Immature natural killer cell (primary cell): ENCODE measurements at regions not wholly inside any gene's neighbourhood (a gene's known extent, or its start where the extent isn't known, plus 50 kb on each side); places are given as distances from the start of the nearest gene placed in this dataset.

Experiments used
- DNase-seq, 3 donors: peaks; one replicate each; pipeline ENCODE4 v3.0.0; 2022; ENCODE audit warnings: mixed read lengths in 1 of 3
- H3K27ac Mint-ChIP-seq, 6 donors: one replicate each; pipeline ENCODE4 v1.8.0; 2020; ENCODE audit warnings: mixed read lengths in 6 of 6, mild to moderate bottlenecking in 5 of 6, inconsistent platforms in 4 of 6, moderate library complexity in 3 of 6
- H3K27me3 Mint-ChIP-seq, 3 donors: one replicate each; pipeline ENCODE4 v1.8.0; 2020 to 2021; ENCODE audit warnings: low read depth in 3 of 3, mild to moderate bottlenecking in 3 of 3, mixed read lengths in 3 of 3, moderate library complexity in 3 of 3, inconsistent platforms in 1 of 3
- H3K36me3 Mint-ChIP-seq, 3 donors: one replicate each; pipeline ENCODE4 v1.8.0; 2020; ENCODE audit warnings: mixed read lengths in 3 of 3, inconsistent platforms in 2 of 3, mild to moderate bottlenecking in 2 of 3
- H3K4me1 Mint-ChIP-seq, 2 donors: one replicate each; pipeline ENCODE4 v1.8.0; 2020; ENCODE audit warnings: inconsistent platforms in 2 of 2, mild to moderate bottlenecking in 2 of 2, mixed read lengths in 2 of 2, moderate library complexity in 1 of 2
- H3K4me3 Mint-ChIP-seq, 5 donors: one replicate each; pipeline ENCODE4 v1.8.0; 2020; ENCODE audit warnings: mild to moderate bottlenecking in 5 of 5, mixed read lengths in 5 of 5, inconsistent platforms in 3 of 5, moderate library complexity in 3 of 5
- H3K9me3 Mint-ChIP-seq, 6 donors: one replicate each; pipeline ENCODE4 v1.8.0; 2020; ENCODE audit warnings: mild to moderate bottlenecking in 6 of 6, mixed read lengths in 6 of 6, inconsistent platforms in 4 of 6, moderate library complexity in 3 of 6

GRCh38 chr7:32275216-32276009, 205.2 kb upstream of the PDE1C start:
- H3K9me3 Mint-ChIP-seq: peaks cover 0 to 1% (median 0%) of the 10 kb centered on the region in 6 donors
- H3K36me3 Mint-ChIP-seq: no peaks in the 10 kb centered on the region
- H3K27me3 Mint-ChIP-seq: peaks cover 2 to 4% (median 2%) of the 10 kb centered on the region in 3 donors
- no peak overlapping the region for H3K27ac Mint-ChIP-seq
- no peaks in the 10 kb centered on the region for H3K4me1 Mint-ChIP-seq
- no peak for DNase-seq
- no peak overlapping the region for H3K4me3 Mint-ChIP-seq

GRCh38 chr7:32273297-32273696, 203.1 kb upstream of the PDE1C start:
- DNase-seq: no peak
- Mint-ChIP-seq H3K27me3 (peaks cover 2 to 4% (median 2%) of the 10 kb centered on the region in 3 donors), H3K27ac (no peak overlapping the region), H3K4me3 (no peak overlapping the region), H3K9me3 (peaks cover 0 to 1% (median 0%) of the 10 kb centered on the region in 6 donors), H3K4me1 (no peaks in the 10 kb centered on the region), H3K36me3 (no peaks in the 10 kb centered on the region)

- Mint-ChIP-seq H3K27me3 (peaks cover 0 to 3% (median 3%) of the 10 kb centered on the region in 3 donors), H3K9me3 (no peaks in the 10 kb centered on the region), H3K36me3 (no peaks in the 10 kb centered on the region), H3K27ac (no peak overlapping the region), H3K4me1 (no peaks in the 10 kb centered on the region), H3K4me3 (no peak overlapping the region)
- DNase-seq: no peak
These were observed 196.8 kb upstream of the PDE1C start for GRCh38 chr7:32266932-32267475.

- Mint-ChIP-seq H3K4me3 (no peak overlapping the region), H3K9me3 (no peaks in the 10 kb centered on the region), H3K4me1 (no peaks in the 10 kb centered on the region), H3K27me3 (peaks cover 0 to 5% (median 3%) of the 10 kb centered on the region in 3 donors), H3K36me3 (no peaks in the 10 kb centered on the region), H3K27ac (no peak overlapping the region)
- DNase-seq: no peak
These were observed 194.6 kb upstream of the PDE1C start for GRCh38 chr7:32264702-32265284.

GRCh38 chr7:32263611-32264010, 193.4 kb upstream of the PDE1C start:
- no peak overlapping the region for H3K4me3 Mint-ChIP-seq
- H3K27ac Mint-ChIP-seq: no peak overlapping the region
- peaks cover 0 to 7% (median 3%) of the 10 kb centered on the region in 3 donors for H3K27me3 Mint-ChIP-seq
- no peak for DNase-seq
- no peaks in the 10 kb centered on the region for H3K36me3 Mint-ChIP-seq
- no peaks in the 10 kb centered on the region for H3K9me3 Mint-ChIP-seq
- H3K4me1 Mint-ChIP-seq: no peaks in the 10 kb centered on the region

GRCh38 chr7:32262315-32262714, 192.1 kb upstream of the PDE1C start:
- no peaks in the 10 kb centered on the region for H3K4me1 Mint-ChIP-seq

GRCh38 chr7:32259931-32260596, 189.9 kb upstream of the PDE1C start:
- peaks cover 0 to 7% (median 0%) of the 10 kb centered on the region in 3 donors for H3K27me3 Mint-ChIP-seq
- no peak overlapping the region for H3K4me3 Mint-ChIP-seq
- no peak for DNase-seq
- peaks cover 0 to 2% (median 0%) of the 10 kb centered on the region in 6 donors for H3K9me3 Mint-ChIP-seq
- no peak overlapping the region for H3K27ac Mint-ChIP-seq
- no peaks in the 10 kb centered on the region for H3K36me3 Mint-ChIP-seq
- no peaks in the 10 kb centered on the region for H3K4me1 Mint-ChIP-seq

More at GRCh38 chr7:32262315-32262714, 192.1 kb upstream of the PDE1C start:
- Mint-ChIP-seq H3K4me3 (no peak overlapping the region), H3K9me3 (no peaks in the 10 kb centered on the region), H3K36me3 (no peaks in the 10 kb centered on the region), H3K27ac (no peak overlapping the region), H3K27me3 (peaks cover 0 to 7% (median 3%) of the 10 kb centered on the region in 3 donors)
- no peak for DNase-seq

- DNase-seq: no peak
- no peaks in the 10 kb centered on the region for H3K4me1 Mint-ChIP-seq
- no peak overlapping the region for H3K27ac Mint-ChIP-seq
- H3K36me3 Mint-ChIP-seq: no peaks in the 10 kb centered on the region
- H3K4me3 Mint-ChIP-seq: no peak overlapping the region
- peaks cover 0 to 2% (median 0%) of the 10 kb centered on the region in 6 donors for H3K9me3 Mint-ChIP-seq
- peaks cover 0 to 6% (median 0%) of the 10 kb centered on the region in 3 donors for H3K27me3 Mint-ChIP-seq
These were observed 188.1 kb upstream of the PDE1C start for GRCh38 chr7:32258265-32258664.

GRCh38 chr7:32257621-32258020, 187.4 kb upstream of the PDE1C start:
- no peaks in the 10 kb centered on the region for H3K4me1 Mint-ChIP-seq
- H3K36me3 Mint-ChIP-seq: no peaks in the 10 kb centered on the region
- H3K27ac Mint-ChIP-seq: no peak overlapping the region
- peaks cover 0 to 6% (median 0%) of the 10 kb centered on the region in 3 donors for H3K27me3 Mint-ChIP-seq
- peaks cover 0 to 2% (median 0%) of the 10 kb centered on the region in 6 donors for H3K9me3 Mint-ChIP-seq
- DNase-seq: no peak
- H3K4me3 Mint-ChIP-seq: no peak overlapping the region

- H3K4me1 Mint-ChIP-seq: no peaks in the 10 kb centered on the region
- no peak for DNase-seq
- no peak overlapping the region for H3K4me3 Mint-ChIP-seq
- H3K27me3 Mint-ChIP-seq: peaks cover 0 to 4% (median 0%) of the 10 kb centered on the region in 3 donors
- H3K27ac Mint-ChIP-seq: no peak overlapping the region
- H3K36me3 Mint-ChIP-seq: no peaks in the 10 kb centered on the region
- H3K9me3 Mint-ChIP-seq: peaks cover 0 to 2% (median 0%) of the 10 kb centered on the region in 6 donors
These were observed 186.6 kb upstream of the PDE1C start for GRCh38 chr7:32256811-32257210.

GRCh38 chr7:32256376-32256775, 186.2 kb upstream of the PDE1C start:
- Mint-ChIP-seq H3K4me1 (no peaks in the 10 kb centered on the region), H3K4me3 (no peak overlapping the region), H3K27ac (no peak overlapping the region), H3K36me3 (no peaks in the 10 kb centered on the region), H3K9me3 (peaks cover 0 to 2% (median 0%) of the 10 kb centered on the region in 6 donors), H3K27me3 (peaks cover 0 to 4% (median 2%) of the 10 kb centered on the region in 3 donors)
- no peak for DNase-seq

GRCh38 chr7:32255036-32255435, 184.8 kb upstream of the PDE1C start:
- Mint-ChIP-seq H3K4me1 (no peaks in the 10 kb centered on the region), H3K4me3 (no peak overlapping the region), H3K27ac (no peak overlapping the region), H3K9me3 (peaks cover 0 to 2% (median 0%) of the 10 kb centered on the region in 6 donors), H3K36me3 (no peaks in the 10 kb centered on the region), H3K27me3 (peaks cover 0 to 8% (median 3%) of the 10 kb centered on the region in 3 donors)
- no peak for DNase-seq

- Mint-ChIP-seq H3K9me3 (peaks cover 0 to 2% (median 0%) of the 10 kb centered on the region in 6 donors), H3K27me3 (peaks cover 0 to 4% (median 3%) of the 10 kb centered on the region in 3 donors), H3K36me3 (no peaks in the 10 kb centered on the region), H3K4me3 (no peak overlapping the region), H3K4me1 (no peaks in the 10 kb centered on the region), H3K27ac (no peak overlapping the region)
- no peak for DNase-seq
These were observed 183.1 kb upstream of the PDE1C start for GRCh38 chr7:32253299-32253698.

GRCh38 chr7:32251659-32252058, 181.5 kb upstream of the PDE1C start:
- no peaks in the 10 kb centered on the region for H3K36me3 Mint-ChIP-seq
- peaks cover 0 to 2% (median 0%) of the 10 kb centered on the region in 6 donors for H3K9me3 Mint-ChIP-seq
- H3K4me3 Mint-ChIP-seq: no peak overlapping the region
- DNase-seq: no peak
- H3K4me1 Mint-ChIP-seq: no peaks in the 10 kb centered on the region
- peaks cover 0 to 4% (median 3%) of the 10 kb centered on the region in 3 donors for H3K27me3 Mint-ChIP-seq
- no peak overlapping the region for H3K27ac Mint-ChIP-seq
